ENCODE measurements at regions not wholly inside any gene's neighbourhood (a gene's known extent, or its start where the extent isn't known, plus 50 kb on each side); places are given as distances from the start of the nearest gene placed in this dataset.

GRCh38 chr6:142679907-142680700 is 264.9 kb downstream of the HIVEP2 start:
- DNase-seq (ENCODE audit: low read depth in 2 of 2, low spot score in 1 of 2) = peak in 1 of 2 donors; percentile 6

GRCh38 chr6:142681099-142681498 is 263.9 kb downstream of the HIVEP2 start:
- DNase-seq (ENCODE audit: low read depth in 2 of 2, low spot score in 1 of 2) = no peak

DNA sequence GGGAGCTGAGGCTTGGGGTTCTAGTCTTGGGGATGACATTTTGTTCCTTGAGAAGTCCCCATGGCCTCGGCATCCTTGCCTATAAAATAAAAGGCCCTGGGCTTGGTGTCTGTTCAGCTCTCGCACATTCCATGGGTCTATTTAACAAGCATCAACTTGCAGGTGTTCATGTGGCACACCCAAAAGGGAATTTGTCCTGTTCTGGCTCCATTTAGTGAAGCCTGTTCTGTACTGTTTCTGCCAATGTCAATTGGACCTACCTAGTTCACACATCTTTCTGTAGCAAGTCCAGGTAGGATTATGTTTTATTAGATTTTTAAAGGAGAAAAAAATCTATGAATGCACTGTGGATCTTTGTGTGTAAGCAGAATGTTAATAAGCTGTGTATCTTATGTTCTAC is 262.0 kb downstream of the HIVEP2 start:
- no peak for DNase-seq (ENCODE audit: low read depth in 2 of 2, low spot score in 1 of 2)

DNA sequence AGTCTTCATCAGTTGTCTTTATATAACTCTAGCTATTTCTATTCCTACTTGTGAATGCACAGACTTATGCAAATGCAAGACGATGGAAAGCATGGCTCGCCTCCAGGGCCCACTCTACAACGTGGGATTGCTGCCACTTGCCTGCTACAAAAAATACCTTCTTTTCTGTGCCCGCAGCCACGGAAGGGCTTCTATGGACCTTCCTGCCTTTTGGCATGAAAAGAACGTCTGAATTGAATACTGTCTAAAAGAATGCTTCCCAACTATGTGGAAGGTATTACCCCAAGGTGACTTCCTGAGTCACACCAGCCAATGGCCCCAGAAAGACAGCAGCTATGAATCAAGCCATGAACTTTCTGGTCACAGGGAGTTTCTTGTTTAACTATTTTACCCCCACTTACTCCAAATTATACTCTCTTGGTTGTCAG is 261.2 kb downstream of the HIVEP2 start:
- no peak for DNase-seq (ENCODE audit: low read depth in 2 of 2, low spot score in 1 of 2)

DNA sequence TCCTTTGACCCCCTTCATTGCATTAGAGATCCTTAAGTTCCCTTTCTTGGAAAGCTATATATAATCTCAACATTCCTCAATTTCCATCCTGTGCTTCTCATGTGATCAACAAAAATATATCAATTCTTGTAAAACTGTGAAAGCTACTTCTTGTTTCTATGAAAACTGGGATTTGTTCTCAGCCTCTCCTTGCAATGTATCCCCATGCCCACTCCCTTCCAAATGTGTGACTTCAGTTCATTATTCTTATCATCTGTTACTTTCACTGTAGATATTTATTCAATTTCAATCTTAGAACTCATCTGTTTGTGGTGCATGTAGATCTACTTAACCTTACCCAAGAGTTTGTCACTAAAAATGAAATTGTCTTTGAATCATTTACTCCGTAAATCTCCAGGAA is 260.6 kb downstream of the HIVEP2 start:
- no peak for DNase-seq (ENCODE audit: low read depth in 2 of 2, low spot score in 1 of 2)

DNA sequence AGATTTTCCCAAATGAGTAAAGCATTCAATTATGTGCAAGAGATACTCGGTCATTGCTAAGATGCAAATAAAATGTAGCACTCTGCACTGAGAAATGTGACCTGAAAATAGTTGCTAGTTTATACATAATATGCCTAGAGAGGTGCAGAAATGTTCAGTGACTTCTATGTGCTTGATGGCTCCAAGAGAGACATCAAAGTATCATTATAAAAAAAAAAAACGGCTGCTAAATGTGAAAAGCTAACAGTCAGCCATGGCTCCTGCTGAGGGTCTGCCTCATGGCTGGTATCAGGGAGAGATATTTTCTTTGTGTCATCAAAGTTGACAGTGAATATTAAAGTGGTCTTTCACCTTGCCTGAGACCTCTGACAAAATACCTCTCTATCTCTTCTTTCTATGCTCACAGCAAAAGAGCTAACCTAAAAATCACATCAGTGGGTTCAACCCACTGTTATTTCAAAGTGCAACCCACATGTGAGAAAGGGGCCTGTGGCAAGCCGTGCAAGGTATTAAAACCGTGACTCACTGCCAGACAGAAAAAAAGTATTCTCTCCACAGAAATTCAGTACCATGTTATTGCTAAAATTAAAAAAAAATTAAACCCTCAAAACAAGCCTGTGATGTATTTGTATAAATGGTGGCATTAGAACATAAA is 259.0 kb downstream of the HIVEP2 start:
- no peak for DNase-seq (ENCODE audit: low read depth in 2 of 2, low spot score in 1 of 2)

- no peak for DNase-seq (ENCODE audit: low read depth in 2 of 2, low spot score in 1 of 2)
These were observed 258.5 kb downstream of the HIVEP2 start for GRCh38 chr6:142686507-142686887.

DNA sequence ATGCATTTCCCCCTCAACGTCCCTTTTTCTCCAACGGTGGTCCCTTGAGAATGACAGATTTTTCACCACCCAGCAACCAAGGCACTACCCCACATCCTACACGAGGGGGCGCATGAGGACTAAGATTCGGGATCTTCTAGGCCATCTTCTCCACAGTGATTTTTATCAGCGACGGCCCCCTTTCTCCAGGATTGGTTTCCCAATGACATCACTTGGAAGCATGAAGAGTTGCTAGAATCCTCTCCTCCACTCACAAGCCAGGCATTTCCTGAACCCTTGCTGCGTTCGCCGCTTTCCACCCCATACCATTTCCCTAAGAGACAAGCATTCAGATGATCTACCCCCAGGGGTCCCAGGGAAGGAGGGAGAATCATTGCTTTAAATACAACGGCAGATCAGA is 252.0 kb downstream of the HIVEP2 start:
- DNase-seq (ENCODE audit: low read depth in 2 of 2, low spot score in 1 of 2) = peak; percentile 32 to 46

- no peak for DNase-seq (ENCODE audit: low read depth in 2 of 2, low spot score in 1 of 2)
These were observed 251.5 kb downstream of the HIVEP2 start for GRCh38 chr6:142693441-142693840.

- DNase-seq (ENCODE audit: low read depth in 2 of 2, low spot score in 1 of 2) = no peak
These were observed 250.9 kb downstream of the HIVEP2 start for GRCh38 chr6:142694054-142694453.

DNA sequence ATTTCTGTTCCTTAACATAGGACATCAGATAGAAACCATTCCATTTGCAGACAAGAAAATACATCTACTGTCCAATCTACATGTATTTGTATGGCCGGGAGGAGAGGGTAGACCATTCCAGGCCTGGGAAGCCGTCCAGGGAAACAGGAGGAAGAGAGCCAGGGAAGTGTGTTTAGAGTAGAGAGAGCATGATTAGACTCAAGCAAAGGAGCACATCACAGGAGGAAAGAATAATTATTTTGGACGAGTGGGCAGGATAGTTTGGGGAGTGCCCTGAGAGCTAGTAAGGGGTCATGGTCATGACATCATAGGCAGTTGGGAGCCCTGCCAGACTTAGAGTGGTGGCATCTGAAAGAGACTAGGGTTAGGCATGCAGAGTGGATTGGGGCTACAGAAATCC is 250.0 kb downstream of the HIVEP2 start:
- DNase-seq (ENCODE audit: low read depth in 2 of 2, low spot score in 1 of 2) = no peak

DNA sequence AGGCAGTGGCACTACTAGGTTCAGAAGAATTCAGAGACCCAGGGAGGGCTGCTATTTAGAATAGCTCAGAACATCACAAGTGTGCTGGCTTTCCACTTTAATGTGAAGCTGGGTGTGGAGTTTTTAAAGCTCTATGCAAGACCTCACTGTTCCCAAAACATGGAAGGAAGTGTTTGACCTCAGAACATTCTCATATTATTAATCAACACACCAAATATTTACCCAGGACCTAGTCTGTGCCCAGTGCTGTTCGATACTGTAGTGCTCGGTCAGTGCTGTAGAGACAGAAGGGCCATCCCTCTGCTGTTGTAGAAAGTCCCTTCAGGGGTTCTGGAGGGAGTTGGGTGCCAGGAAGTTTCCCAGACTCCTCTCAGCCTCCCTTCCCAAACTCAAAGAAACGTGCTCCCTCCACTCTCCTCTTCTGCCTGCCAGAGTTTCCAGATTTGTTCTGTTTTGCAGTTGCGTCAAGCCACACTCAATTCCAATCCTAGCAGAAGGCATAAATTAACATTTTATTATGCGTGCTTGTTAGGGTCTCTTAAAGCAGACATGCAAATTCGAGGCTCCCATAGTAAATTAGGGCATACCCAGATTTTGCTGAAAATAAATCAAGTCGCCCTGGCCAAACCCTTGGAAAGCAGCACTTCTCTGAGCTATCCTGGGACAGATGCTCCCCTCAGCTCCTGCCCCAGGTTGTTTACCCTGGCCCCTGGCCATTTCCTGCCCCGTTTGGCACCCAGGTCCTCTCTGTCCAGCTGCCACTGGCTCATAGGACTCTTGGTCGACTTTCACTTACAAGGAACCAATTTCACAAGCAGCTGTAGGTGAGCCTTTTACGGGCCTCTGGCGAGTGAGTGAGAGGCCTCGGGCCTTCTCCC is 248.6 kb downstream of the HIVEP2 start:
- no peak for DNase-seq (ENCODE audit: low read depth in 2 of 2, low spot score in 1 of 2)

GRCh38 chr6:142697001-142697335 is 248.0 kb downstream of the HIVEP2 start:
- no peak for DNase-seq (ENCODE audit: low read depth in 2 of 2, low spot score in 1 of 2)

DNA sequence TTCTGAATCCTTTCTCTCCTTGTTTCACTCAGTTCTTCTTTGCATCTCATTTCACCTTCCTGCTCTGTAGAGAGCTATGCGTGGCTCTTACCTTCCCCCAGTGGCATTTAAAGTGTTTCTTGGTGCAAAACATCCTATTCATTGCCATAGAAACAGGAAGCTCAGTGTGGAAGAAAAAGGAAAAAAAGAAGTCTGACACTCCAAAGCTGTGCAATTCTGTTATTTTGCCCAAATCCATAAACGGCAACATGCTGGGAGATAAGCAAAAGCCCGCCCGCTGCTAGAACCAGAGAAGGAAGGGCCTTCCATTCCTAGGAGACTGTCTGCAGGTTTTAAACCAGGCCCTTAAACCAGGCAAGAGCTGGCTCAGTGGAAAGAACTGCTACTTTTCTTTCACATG is 247.1 kb downstream of the HIVEP2 start:
- no peak for DNase-seq (ENCODE audit: low read depth in 2 of 2, low spot score in 1 of 2)

- no peak for DNase-seq (ENCODE audit: low read depth in 2 of 2, low spot score in 1 of 2)
These were observed 246.2 kb downstream of the HIVEP2 start for GRCh38 chr6:142698751-142699150.

DNA sequence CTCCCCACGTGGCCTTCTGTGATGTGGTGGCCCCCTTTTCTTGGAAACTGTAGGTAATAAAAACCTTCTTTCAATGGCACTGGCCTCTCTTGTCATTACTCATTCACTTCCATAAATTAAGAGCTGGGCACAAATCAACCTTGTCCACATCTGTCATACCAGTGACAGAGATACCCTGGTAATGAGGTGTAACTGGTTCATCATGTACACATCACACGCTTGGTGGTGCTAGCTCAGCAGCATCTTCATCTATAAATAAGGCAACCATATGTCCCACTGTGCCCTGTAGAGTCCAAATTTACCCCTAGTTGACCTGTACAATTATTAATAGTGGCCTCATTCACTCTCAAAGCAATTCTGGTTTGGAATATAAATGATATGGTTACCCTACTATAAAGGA is 245.6 kb downstream of the HIVEP2 start:
- no peak for DNase-seq (ENCODE audit: low read depth in 2 of 2, low spot score in 1 of 2)

- DNase-seq (ENCODE audit: low read depth in 2 of 2, low spot score in 1 of 2) = no peak
These were observed 244.9 kb downstream of the HIVEP2 start for GRCh38 chr6:142700032-142700431.

GRCh38 chr6:142700671-142701312 is 244.2 kb downstream of the HIVEP2 start:
- DNase-seq (ENCODE audit: low read depth in 2 of 2, low spot score in 1 of 2) = no peak

Data from stimulated activated CD8-positive, alpha-beta memory T cell treated with anti-CD3 and anti-CD28 coated beads, Interleukin-4, amount 100 ng/mL, for 1 hour (primary cell).